Activated CD4-positive, CD25-positive, alpha-beta regulatory T cell treated with anti-CD3 and anti-CD28 coated beads, Interleukin-2, amount 50 U/mL, for 24 hours (primary cell): ENCODE measurements at regions not wholly inside any gene's neighbourhood (a gene's known extent, or its start where the extent isn't known, plus 50 kb on each side); places are given as distances from the start of the nearest gene placed in this dataset.

Experiments used
- ATAC-seq, 2 donors: fragments of 150-1000 bp; cut with Tn5 transposase; one replicate each; pipeline ENCODE4 v1.10.0; 2021; ENCODE audit warnings: mild to moderate bottlenecking in 1 of 2, moderate library complexity in 1 of 2

DNA sequence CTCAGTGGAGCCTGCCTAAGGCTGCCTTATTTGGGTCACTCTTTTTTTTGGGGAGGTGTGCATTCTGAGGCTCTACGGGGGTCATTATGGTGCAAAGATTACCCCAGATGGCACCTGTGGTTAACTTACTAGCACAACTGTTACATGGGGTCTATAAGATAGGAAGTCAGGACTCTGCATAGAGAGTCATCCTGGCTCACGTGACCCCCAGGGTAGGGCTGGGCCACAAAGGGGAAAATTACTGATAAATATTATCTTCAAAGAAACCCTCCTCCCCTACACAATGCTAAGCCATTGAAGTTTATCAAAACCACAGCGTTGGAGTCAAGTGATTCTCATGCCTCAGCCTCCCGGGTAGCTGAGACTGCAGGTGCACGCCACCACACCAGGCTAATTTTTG is 397.1 kb downstream of the MN1 start:
- ATAC-seq: no peak

DNA sequence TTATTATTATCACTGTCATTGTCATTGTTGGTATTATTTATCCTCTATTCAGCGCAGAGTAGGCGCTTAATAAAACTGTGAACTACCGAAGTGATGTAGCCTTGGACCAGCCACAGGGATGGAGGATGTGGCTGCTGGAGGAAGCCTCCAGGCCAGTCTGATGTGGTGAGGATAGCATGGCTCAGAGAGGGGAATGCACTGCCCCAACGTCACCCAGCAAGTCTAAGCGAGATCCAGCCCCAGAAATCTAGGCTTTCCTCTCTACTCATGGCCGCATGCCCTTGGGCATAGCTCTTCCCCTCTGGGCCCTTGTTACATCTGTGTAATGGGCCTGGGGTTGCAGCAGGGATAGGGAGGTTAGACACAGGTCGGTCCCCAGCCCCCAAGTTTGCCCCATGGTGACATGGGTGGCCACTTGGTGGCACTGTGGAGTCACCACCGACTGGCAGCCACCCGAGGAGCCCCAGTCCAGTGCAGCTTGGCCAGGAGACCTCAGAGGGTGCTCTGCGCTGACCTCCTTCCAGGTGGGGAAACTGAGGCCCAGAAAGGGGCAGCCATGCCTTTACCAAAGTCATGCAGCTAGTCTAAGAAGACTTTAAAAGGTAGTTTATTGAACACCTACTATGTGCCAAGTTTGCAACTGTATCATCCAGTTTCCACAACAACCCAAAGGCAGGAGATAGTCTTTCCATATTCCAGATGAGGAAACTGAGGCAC is 395.7 kb downstream of the MN1 start:
- no peak for ATAC-seq

DNA sequence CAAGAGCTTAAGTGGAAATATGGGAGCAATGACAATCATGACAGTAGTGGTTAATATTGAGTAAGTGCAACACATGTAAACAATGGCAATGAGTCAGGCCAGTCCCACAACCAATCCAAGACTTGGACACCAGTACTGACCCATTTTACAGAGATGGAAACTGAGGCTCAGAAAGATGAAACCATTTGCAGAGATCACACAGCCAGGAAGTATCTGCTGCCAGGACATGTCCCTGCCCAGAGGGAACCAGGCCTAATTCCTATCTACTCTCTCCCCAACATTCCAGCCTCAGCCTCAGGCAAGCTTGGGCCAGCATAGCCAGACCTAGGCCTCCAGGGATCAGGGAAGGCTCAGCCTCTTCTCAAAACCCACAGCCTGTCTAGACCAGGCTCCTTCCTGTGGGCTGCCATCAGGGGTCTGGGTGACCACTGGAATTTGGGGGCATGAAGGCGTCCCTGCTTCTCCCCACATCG is 395.1 kb downstream of the MN1 start:
- ATAC-seq: no peak

DNA sequence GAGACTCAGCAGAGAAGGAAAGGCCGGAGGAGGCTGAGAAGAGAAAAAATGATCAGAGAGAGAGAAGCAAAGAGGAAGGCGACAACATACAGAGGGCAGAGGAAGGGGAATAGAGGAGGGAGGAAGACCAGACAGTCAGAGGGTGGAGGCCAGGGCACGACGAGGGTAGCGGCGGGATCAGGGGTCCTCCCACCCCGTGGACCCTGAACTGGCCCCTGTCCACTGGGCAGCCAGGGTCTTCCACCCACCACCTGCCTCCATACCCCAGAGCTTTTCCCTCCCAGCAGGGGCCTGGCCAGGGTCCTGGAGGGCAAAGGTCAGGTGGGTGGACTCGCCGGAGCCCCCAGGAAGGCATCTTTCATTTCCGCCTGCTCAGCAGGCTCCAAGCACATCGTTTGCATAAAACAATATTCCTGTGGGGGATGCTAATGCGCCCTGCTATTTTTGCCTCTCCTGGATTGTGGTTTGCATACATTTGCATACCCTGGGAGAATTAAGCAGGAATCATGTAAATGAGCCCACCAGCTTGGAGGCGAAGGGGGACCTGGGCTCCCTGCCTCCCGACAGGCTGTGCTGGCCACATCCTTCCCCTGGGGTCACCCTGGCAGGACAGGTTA is 394.1 kb downstream of the MN1 start:
- ATAC-seq: no peak

DNA sequence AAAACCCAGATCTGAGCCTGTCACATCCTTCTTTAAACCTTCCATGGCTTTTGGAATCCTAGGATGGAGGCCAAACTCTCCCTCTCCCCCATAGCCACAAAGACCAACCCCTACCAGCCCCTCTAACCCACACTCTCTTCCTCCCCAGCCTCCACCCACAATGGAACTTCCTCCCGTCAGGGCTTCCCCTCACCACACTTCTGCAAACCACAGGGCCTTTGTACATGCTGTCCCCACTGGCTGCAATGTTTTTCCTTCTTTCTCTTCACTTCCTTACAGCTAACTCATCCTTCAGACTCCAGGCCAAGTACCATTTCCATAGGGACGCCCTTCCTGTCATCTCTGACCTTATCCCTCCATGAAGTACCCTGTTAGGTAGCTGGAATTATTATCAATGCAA is 393.5 kb downstream of the MN1 start:
- no peak for ATAC-seq

DNA sequence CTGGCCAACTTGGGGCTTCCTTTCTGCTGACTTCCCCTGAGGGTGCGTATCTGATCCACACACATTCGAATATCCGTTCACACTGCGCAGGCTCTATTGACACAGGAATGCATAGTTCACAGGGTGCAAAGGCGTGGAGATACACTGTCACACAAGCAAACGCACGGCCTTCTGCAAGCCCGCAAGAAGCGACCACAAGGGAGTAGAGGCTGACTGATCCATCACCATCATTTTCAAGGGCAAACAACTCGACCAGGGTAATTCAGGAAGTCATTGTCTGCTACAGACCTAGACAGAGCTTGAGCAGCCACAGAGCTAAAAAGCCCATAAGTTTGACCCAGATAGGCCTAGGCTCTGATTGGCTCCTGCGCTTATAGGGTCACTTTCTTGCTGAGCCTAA is 392.3 kb downstream of the MN1 start:
- no peak for ATAC-seq

DNA sequence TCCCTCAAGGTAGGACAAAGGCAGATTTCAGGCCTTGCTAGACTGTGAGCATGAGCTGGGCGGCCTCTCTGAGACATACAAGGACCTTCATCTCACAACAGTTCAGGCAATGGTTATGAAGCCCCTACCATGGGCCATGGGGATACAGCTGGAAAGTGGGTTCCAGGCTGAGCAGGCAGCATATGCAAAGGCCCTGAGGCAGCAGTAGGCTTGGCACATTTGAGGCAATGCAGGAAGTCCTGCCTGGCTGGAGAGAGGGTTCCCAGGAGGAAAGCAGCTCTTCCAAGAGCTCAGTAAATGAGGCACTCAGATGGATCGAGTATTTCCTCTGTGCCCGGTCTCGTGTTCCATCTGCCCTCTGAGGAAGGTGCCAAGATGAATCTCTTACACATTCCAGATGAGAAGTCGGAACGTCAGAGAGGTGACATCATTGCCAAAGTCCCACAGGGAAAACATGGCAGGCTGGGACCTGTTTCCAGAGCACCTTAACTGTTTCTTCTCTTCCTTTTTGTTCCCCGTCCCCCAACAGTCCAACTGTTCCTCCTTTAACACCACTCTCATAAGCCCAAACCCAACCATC is 388.6 kb downstream of the MN1 start:
- ATAC-seq: no peak

DNA sequence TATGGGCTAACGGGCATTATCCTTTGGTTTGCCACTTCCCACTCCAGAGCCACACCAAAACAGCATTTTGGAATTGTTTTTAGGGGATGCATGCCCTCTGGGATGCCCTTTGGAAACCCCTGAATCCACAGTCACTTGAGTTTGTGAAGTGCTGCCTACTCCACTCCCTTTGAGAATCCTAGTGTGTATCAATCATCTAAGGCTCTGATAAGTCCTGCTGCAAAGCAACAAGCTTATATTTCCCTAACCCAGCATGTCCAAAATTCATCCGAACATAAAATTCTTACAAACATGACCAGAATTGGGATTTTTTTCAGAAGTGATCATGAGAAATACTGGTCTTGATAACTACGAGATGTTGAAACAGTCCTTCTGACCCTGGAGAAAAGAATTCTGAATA is 387.9 kb downstream of the MN1 start:
- no peak for ATAC-seq

DNA sequence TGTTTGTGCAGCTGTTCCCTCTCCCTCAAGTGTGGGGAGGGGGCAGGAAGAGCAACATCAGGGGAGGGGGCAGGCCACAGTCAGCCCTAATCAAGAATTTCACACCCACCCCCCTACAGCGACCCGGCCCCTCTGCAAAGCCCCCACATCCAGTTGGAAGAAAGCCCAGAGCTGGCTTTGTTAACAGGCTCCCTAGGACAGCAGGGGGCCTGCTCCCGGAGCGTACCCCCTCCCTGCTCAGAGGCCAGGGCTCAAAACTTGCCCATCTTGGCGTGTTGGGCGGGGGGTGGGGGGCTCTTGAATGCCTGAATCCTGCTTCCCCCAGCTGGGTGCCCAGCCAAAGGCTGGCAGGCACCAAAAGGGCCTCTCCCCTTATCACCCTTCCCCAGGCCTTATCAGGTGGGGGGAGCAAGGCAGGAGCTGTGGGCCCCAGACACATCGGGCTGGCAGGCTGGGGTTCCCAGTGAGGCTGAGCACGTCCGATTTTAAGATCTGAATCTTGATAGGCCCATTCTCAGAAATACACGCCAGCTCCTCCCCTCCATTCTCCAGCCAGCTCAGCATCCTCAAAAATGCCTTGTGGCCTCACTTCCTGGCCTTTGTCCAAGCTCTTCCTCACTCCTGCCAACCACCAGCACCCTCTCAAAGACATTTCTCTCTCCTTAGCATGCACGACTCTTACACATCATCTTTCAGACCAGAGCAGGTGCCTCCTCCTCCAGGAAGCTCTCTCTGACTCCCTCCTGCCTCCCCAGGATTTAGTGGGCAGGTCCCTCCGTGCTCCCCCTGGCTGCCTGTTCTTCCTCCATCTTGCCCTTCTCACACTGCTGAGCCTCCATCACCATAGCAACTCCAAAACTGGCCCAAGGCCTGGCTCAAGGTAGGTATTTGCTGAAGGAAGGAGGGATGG is 384.8 kb downstream of the MN1 start:
- ATAC-seq: no peak

- ATAC-seq: no peak
Measured at GRCh38 chr22:27417421-27417814, 384.1 kb downstream of the MN1 start.

DNA sequence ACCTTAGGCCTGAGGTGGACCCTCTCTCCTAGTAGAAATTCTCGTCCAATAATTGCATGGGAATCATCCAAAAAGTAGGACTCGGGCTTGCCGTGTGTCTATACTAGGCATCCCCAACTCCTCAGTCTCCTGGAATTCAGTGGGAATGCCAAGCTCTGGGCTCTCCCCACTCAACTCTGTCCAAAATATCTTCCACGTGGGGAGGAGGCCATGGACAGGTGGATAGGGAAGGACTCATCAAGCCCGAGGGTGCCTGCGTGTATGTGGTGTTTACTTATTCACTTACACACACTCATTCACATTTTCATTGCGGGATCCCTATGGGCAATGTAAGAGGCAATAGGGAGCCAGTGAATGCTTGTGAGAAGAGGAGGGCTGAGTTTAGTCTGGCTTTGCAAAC is 383.3 kb downstream of the MN1 start:
- ATAC-seq: no peak

- ATAC-seq: no peak
Measured at GRCh38 chr22:27419473-27419872, 382.1 kb downstream of the MN1 start.

DNA sequence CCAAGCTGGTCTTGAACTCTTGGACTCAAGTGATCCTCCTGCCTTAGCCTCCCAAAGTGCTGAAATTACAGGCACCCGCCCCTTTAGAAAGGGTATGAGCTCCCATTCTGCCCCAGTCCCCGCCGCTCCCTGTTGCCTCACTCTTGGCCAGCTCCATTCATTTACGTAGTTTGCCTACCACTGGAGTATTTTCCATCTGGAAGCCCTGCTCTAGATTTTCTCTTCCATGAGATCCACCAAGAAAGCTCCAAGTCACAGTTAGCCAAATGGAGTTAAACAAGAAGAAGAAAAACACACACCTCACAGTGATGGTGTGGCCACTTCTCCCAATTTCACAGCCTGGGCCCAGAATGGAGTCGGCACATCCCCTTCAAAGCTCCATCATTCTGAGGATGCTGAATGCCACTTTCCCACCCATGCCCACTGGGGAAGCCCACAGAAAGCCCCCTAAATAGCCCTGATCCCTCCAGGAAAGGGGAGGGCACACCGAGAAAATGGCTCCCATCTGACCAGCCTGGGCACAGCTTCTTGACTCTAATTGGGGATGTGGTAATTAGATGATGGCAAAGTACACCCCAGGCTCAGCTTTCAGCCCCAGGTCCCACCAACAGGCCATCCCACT is 381.2 kb downstream of the MN1 start:
- no peak for ATAC-seq

GRCh38 chr22:27420817-27421361 is 380.7 kb downstream of the MN1 start:
- no peak for ATAC-seq

GRCh38 chr22:27422442-27422841 is 379.1 kb downstream of the MN1 start:
- ATAC-seq: no peak

GRCh38 chr22:27424319-27424718 is 377.2 kb downstream of the MN1 start:
- ATAC-seq: no peak

- no peak for ATAC-seq
Measured at GRCh38 chr22:27429476-27429875, 372.1 kb downstream of the MN1 start.

DNA sequence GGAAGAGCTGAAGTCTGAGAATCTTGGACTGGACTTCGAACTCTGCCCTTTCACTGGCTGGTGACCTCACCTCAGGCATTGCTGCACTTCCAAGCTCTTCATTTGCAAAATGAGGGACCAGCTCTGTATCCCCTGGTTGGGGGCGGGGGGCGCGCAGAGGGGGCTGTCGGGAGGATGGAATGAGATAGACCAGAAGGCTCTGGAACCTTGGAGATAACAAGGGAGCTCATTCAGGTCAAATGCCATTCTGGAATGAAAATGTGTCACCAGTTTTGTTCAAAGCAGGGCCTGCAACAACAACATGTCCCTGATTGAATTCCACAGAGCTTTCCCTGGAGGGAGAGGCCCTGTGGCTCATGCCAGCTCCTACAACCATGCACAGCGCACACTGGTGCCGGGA is 370.5 kb downstream of the MN1 start:
- ATAC-seq: no peak

- no peak for ATAC-seq
Measured at GRCh38 chr22:27431896-27432295, 369.7 kb downstream of the MN1 start.

DNA sequence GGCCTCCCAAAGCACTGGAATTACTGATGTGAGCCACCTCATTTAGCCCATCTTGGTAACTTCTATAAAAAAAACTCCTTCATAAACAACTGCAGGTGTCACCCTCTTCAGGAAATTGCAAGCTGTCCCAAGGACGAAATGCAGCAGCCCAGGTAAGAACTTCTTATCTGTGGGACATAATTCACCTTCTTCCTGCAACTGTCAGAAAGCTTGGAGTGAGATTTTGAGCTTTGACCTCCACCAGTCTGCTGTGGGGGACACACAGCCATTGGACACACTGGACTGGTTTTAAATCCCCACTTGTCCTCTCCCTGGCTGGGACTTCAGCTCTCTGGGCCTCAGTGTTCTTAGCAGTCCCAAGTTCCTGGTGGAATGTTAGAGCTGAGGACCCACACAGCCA is 368.5 kb downstream of the MN1 start:
- ATAC-seq: no peak

DNA sequence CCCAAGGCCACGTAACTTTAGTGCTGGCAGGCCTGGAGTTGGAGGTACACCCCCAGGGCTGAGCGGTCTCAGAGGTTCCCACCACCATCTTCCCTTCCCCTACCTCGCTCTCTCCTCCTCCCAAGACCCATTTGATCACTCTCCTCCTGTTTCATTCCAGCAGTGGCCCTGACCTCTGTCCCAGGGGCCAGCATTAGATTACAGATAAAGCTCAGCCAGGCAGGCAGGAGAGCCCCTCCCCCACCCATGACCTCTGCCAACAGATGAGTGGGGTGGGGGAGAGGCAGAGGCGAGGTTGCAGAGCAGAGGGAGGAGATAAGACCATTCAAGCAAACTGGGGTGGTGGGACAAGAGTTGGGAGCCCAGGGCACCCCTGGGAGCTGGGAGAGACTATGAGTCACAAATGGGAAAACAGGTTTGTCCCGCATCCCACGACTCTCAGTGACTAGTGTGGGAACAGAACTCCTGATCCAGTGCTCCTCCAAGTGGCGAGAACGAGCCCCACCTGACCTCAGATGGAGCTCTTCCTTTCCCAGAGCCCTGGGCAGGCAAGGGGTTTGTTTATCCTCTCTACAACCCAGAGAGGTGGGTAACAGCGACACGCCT is 367.9 kb downstream of the MN1 start:
- ATAC-seq: no peak

- ATAC-seq: no peak
Measured at GRCh38 chr22:27434898-27435297, 366.7 kb downstream of the MN1 start.
